GM19455 (cell line): ENCODE measurements at regions not wholly inside any gene's neighbourhood (a gene's known extent, or its start where the extent isn't known, plus 50 kb on each side); places are given as distances from the start of the nearest gene placed in this dataset.
"Not testable (repeated sequence)": the region's sequence is repeated elsewhere in the genome, so short reads cannot be mapped to it uniquely, and the experiment has no call there.

Source experiments
- ATAC-seq: cut with Tn5 transposase; IDR thresholded peaks from one replicate; pipeline ENCODE4 v1.9.1; 2021; ENCODE audit not compliant: unreplicated experiment

GRCh38 chr6:141790921-141791320 lies 341.8 kb upstream of the GJE1 start:
- ATAC-seq, result no peak

- ATAC-seq, result no peak
Observed at GRCh38 chr6:141788096-141788495, 344.6 kb upstream of the GJE1 start.

GRCh38 chr6:141783585-141783984 lies 349.1 kb upstream of the GJE1 start:
- no peak for ATAC-seq

GRCh38 chr6:141780296-141780695 lies 352.4 kb upstream of the GJE1 start:
- ATAC-seq, result no peak

GRCh38 chr6:141764388-141764787 lies 368.3 kb upstream of the GJE1 start:
- ATAC-seq, result no peak

GRCh38 chr6:141758430-141758829 lies 374.3 kb upstream of the GJE1 start:
- no peak for ATAC-seq

- ATAC-seq, result no peak
Observed at GRCh38 chr6:141753180-141753579, 379.5 kb upstream of the GJE1 start.

- no peak for ATAC-seq
Observed at GRCh38 chr6:141752677-141753076, 380.0 kb upstream of the GJE1 start.

GRCh38 chr6:141746324-141746723 lies 386.4 kb upstream of the GJE1 start:
- ATAC-seq, result not testable (repeated sequence)

GRCh38 chr6:141744971-141745370 lies 387.8 kb upstream of the GJE1 start:
- no peak for ATAC-seq

- ATAC-seq, result no peak
Observed at GRCh38 chr6:141744194-141744925, 388.4 kb upstream of the GJE1 start.

GRCh38 chr6:141736104-141736503 lies 396.6 kb upstream of the GJE1 start:
- no peak for ATAC-seq

GRCh38 chr6:141735126-141735525 lies 397.6 kb upstream of the GJE1 start:
- ATAC-seq, result no peak

- ATAC-seq, result no peak
Observed at GRCh38 chr6:141734071-141734840, 398.5 kb upstream of the GJE1 start.

GRCh38 chr6:141729146-141729545 lies 403.6 kb upstream of the GJE1 start:
- ATAC-seq, result no peak

- ATAC-seq, result no peak
Observed at GRCh38 chr6:141728330-141728729, 404.4 kb upstream of the GJE1 start.

GRCh38 chr6:141726248-141726647 lies 406.5 kb upstream of the GJE1 start:
- no peak for ATAC-seq

- ATAC-seq, result no peak
Observed at GRCh38 chr6:141724731-141725130, 408.0 kb upstream of the GJE1 start.

- ATAC-seq, result no peak
Observed at GRCh38 chr6:141719476-141719875, 413.2 kb upstream of the GJE1 start.

GRCh38 chr6:141705431-141705830 lies 427.3 kb upstream of the GJE1 start:
- no peak for ATAC-seq

- ATAC-seq, result no peak
Observed at GRCh38 chr6:141704151-141704550, 428.6 kb upstream of the GJE1 start.

GRCh38 chr6:141701732-141702131 lies 431.0 kb upstream of the GJE1 start:
- no peak for ATAC-seq
